LHCN-M2 (cell line): ENCODE measurements at regions not wholly inside any gene's neighbourhood (a gene's known extent, or its start where the extent isn't known, plus 50 kb on each side); places are given as distances from the start of the nearest gene placed in this dataset.

ENCODE experiments used
- DNase-seq: peaks from one replicate; pipeline ENCODE4 v3.0.0-alpha.2; 2012; ENCODE audit warnings: low read depth

DNA sequence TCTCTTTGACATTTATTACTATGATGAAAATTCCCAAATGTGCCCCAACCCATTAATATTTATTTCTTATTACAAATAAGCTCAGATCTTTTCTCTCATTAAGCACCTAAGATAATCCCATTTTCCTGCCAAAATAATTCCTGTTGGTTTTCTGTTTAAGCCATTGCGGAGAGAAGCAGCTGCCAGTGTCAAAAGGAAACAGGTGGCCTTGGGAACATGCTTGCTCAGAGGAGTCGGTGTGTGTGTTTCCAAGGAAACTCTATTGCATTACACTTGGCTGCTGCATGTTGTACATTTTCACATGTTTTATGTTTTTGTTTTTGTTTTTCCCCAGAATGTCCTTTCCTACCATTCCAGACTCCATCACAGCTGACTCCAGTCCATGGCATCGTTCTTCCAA is 56.4 kb downstream of the CD24 start:
- peak; percentile 52 for DNase-seq

DNA sequence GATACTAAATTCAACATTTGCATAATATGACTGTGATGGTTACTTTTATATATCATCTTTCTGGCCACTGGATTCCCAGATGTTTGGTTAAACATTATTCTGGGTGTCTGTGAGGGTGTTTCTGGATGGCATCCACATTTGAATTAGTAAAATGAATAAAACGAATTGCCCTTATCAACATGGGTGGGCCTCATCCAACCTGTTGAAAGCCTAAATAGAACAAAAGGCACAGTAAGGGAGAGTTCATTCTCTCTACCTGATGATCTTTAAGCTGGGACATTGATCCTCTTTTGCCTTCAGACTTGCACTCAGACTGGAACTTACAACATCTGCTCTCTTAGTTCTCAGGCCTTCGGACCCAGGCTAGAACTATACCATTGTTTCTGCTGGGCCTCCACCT is 57.6 kb downstream of the CD24 start:
- no peak for DNase-seq

DNA sequence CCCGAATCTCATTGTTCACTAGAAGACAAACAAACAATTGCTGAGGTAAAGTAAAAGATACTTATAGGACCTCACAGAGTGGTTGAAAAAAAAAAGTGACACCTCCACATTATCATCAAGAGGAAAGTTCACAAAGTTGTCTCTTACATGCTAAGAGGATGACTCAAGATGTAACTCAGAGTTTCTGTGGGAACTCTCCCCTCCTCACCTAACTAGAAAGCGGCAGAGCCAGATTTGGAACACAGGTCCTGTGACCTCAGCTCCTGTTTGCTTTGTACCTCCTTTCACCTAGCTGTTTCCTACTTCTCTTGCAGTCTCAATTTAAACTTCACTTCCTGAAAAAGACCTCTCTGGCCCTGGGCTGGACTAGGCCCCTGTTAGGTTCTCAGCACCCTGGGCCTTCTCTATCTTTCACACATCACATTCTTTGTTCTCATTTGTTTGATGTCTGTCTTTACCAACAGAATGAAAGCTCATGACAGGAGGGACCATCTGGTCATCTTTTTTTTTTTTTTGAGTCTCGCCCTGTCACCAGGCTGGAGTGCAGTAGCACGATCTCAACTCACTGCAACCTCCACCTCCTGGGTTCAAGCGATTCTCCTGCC is 60.8 kb downstream of the CD24 start:
- no peak for DNase-seq

DNA sequence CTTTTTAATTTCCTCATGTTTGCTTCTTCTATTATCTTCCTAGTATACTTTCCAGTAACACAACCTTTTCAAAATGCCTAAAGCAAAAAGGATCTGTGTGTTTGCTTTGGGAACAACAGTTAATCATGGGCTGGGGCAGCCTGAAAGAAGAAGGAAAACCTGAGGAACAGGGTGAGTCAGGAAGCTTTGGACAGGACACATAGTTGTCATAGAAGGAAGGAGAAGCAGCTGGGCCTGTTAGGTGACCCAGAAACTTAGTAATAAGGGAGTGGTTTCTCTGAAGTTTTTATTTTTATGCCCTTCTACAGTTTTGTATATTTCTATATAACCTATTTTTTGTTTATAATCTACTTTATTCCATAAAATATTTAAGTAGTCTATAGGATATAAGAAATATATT is 61.4 kb downstream of the CD24 start:
- no peak for DNase-seq

DNA sequence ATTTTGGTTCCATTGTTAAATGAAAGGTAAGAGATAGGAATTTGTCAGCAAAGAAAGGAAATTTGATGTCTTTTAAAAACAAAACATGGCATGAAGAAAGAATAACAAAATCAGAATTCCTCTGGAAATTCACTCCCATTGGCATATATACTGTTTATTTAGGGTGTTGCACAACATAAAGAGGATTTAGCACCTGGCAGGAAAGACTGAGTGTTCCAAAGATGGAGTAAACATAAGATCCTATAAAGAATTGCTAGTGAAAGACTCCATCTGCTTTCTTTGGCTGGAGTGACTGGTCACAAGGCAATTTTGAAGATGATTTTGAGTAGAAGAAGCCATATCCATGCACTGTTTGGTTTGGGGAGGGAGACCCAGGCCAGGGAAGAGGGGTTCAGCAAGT is 62.4 kb downstream of the CD24 start:
- DNase-seq, result no peak

DNA sequence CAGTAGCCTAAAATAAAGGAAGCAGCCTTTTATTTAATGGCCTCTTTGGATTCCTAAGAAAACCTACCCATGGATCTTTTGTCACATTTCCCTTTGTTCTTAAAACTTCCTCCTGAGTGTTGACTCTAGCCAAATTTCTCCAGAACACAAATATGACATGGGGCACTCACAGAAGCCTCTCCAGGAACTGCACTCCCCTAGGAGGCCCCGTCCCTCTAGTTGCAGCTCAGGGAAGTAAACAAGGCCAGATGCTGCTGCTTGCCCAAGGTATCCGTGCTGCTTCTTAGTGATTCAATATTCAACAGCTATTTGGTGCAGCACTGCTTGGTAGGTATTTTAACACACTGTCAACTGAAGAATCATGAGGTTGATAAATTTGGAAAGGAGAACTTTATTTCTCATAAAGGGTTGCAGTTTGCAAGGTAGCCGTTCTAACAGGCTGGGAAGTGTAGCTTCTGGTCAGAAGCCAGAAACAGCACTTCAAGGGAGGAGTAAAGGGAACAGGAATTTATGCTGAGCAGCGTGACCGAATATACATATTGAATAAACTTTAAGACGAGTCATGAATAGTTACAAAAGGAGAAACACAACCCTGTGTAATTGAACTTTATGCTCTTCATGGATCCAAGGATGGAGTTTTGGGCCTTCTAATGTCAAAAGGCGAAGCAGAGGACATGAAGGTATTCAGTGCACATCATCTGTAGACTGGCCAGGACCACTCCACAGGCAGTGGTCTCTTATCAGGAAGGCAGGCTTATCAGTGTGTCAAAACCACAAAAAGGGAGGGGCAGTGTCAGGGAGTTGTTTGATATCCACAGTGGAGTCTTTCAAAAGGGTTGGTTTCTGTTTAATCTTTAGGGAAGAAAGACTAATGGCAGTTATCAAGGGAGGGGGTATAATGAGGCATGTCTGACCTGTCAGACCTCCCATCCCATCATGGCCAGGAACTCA is 63.3 kb downstream of the CD24 start:
- DNase-seq, result no peak

DNA sequence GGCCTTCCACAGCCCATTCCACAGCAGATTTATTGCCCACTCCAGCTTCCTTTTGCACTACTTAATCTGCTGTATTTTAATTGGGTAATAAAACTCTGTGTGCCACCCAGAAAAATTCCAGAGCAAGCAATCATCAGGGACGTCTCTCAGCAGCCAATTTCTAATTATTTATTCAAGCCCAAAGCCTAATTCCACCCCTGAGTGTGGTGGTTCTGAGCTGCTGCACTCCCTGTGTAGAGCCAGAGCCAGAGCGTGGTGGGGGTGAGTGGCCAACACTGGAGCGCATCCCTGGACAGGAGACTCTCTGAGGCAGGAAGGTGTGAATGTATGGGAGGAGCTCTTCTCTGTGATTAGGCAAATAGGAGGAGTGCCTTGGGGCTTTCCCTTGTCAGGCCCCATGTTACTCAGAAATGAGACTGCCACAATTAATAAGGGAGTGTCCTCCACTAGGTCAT is 66.1 kb downstream of the CD24 start:
- DNase-seq, result no peak

DNA sequence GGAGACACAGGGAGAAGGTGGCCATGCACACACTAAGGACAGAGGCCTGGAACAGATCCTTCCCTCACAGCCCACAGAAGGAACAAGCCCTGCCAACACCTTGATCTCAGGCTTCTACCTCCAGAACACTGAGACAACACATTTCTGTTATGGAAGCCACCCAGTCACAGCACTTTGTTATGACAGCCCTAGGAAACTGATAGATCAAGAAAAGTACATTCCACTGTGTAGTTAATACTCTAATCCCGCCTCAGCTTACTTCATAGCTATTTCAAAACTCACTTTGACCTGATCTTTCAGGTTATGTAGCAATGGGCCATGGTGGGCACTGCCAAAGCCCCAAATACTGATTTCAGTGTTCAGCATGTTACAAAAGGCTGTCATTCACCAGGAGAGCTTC is 66.8 kb downstream of the CD24 start:
- DNase-seq, result no peak

DNA sequence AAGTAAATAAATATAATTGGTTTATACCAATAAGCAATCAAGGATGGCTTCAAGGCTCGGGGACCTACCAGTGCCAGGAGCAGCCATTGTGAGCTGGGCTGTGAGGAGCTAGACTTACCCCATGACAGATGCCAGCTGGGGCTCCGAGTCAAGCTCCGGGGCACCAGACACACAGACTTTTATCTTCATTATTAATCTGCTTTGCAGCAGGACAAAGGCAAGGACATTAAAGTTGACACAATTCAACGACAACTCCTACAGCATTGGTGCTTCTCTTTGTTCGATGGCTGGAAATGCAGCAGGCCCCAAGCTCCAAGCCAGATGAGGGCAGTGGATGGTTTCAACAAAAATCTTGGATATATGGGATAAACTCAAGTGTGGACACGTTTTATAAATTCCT is 68.3 kb downstream of the CD24 start:
- DNase-seq, result no peak

DNA sequence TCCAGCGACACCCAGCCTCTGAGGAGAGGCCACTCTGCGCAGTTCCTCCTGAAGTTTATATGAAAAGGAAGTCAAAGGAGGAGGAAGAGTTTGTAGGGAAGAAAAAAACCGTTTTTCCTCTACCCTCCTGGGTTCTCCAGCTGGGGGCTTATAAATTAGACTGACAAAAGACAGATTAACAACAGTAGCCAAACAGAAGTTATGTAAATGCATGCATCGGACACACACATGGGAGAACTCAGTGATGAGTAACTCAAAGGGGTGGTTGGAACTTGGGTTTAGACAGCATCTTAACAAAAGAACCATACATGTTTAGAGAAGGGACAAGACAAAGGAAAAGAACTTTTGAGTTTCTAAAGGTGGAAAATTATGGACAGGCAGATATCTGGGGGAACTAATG is 71.2 kb downstream of the CD24 start:
- no peak for DNase-seq

DNA sequence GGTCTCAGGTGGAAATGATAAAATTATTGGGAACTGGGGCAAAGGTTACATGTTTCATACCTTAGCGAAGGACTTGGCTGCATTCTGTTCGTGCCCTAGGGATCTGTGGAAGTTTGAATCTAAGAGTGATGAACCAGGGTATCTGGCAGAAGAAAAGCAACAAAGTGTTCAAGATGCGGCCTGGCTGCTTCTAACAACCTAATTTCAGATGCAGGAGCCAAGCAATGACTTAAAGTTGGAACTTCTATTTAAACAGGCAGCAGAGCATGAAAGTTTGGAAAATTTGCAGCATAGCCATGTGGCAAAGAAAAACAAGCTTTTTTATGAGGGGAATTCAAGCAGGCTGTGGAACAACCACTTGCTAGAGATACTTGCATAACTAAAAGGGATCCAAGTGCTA is 73.5 kb downstream of the CD24 start:
- DNase-seq, result no peak

DNA sequence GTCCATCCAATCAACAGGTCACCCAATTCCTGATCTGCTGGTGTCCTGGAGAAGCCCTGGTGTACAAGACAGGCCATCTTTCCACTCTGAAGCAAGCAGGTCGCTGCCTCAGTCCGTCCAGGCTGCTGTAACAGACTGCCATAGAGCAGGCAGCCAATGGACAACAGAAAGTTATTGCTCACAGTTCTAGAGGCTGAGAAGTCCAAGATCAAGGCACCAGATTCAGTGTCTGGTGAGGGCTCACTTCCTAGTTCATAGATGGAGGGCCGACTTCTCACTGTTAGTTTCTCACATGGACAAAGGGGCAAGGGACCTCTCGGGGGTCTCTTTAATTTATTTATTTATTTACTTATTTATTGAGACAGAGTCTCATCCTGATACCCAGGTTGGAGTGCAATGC is 74.8 kb downstream of the CD24 start:
- DNase-seq, result no peak

DNA sequence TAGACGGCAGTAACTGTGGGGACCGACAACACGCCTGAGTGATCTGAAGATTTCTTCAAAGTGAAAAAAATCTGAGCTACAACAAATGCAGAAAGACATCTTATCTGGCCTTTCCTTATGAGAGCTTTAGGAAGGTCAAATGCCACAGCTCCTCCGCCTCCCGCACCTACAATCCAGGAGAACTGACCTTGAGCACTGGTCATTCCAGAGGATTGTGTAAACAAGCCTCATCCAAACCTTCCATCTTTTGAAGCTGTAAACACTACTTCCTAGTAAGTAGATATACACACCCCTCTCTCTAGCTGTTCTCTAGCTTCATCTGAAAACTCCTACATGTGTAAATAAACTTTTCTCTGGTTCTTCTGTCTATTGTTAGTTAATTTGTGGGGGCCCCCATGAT is 76.9 kb downstream of the CD24 start:
- no peak for DNase-seq

DNA sequence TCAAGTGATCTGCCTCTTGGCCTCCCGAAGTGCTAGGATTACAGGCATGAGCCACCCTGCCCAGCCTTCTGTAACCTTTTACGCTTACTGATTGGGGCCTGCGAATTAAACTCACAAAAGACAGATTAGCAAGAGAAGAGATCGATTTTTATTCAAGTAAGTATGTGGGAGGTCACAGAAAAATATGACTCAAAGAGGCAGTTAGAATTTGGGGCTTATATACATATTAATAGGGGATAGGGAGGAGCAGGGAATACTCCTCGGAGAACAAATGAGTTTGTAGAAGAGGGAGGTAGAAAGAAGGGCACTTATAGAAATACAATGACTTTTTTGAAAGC is 78.9 kb downstream of the CD24 start:
- DNase-seq, result no peak

DNA sequence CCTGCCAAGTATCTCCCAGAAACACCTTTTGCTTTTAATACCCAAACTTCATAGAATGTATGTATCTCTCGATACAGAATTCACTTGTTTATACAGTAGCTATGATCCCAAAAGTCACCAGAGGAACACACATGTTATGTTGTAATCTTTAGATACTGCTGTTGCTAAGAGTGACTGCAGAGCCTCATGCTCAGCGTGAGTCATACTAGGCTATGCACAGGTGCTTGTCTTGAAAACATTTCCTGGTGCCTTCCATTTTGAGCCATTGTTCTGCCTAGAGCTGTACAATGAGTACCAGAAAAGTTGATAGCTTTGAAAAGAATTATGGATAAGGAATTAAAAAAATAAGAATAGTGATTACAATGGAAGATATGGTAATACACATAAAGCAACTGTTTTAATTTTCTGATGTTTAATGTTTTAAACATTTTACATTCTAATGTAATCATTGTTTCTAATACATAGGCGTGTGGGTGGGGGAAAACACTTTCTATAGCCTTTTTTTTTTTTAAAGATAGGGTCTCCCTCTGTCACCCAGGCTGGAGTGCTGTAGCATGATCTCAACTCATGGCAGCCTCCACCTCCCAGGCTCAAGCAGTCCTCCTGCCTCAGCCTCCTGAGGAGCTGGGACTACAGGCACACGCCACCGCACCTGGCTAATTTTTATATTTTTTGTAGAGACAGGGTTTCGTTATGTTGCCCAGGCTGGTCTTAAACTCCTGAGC is 79.4 kb downstream of the CD24 start:
- peak; percentile 60 for DNase-seq

DNA sequence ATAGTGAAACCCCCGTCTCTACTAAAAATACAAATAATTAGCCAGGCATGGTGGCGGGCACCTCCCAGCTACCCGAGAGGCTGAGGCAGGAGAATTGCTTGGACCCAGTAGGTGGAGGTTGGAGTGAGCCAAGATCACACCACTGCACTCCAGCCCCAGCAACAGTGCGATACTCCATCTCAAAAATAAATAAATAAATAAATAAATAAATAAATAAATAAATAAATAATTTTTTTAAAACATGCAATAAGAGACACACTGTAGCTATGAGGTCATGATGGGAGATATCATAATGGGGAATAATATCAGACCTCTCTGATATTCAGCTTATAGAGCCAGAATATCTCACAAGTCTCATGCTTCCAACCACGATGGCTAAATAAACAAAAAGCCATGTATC is 82.3 kb downstream of the CD24 start:
- DNase-seq, result no peak

DNA sequence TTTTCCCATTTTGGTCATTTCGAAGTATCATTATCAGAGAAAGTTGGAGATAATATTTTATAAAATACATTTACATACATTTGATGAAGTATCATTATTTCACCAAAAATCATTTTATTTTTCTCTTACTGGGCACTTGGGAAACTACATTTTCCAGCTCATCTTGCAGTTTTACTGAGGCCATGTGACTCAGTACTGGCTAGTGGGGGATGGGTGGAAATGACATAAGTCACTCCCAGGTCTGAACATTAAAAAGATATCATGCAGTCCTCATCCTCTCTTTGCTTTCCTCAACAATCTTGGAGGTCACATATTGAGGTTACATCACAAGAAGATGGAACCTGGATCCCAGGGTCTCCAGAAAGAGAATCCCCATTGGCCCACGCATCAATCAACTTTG is 84.1 kb downstream of the CD24 start:
- DNase-seq, result no peak

DNA sequence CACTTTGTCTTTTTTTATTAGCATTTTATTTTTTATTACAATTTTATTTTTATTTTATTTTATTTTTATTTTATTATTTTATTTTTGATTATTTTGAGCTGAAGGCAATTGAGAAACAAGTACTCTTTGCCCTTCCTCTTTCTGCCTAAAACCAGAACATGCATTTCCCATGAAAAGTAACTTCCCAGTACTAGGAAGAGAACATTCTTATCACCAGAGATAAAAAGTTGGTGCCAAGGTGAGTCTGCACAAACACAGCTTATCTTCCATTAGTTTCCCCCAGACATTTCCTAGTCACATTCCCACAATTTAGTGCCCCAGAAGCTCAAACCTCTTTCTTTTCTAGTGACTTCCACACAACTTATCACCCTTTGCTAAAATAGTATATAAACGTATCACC is 84.8 kb downstream of the CD24 start:
- no peak for DNase-seq

DNA sequence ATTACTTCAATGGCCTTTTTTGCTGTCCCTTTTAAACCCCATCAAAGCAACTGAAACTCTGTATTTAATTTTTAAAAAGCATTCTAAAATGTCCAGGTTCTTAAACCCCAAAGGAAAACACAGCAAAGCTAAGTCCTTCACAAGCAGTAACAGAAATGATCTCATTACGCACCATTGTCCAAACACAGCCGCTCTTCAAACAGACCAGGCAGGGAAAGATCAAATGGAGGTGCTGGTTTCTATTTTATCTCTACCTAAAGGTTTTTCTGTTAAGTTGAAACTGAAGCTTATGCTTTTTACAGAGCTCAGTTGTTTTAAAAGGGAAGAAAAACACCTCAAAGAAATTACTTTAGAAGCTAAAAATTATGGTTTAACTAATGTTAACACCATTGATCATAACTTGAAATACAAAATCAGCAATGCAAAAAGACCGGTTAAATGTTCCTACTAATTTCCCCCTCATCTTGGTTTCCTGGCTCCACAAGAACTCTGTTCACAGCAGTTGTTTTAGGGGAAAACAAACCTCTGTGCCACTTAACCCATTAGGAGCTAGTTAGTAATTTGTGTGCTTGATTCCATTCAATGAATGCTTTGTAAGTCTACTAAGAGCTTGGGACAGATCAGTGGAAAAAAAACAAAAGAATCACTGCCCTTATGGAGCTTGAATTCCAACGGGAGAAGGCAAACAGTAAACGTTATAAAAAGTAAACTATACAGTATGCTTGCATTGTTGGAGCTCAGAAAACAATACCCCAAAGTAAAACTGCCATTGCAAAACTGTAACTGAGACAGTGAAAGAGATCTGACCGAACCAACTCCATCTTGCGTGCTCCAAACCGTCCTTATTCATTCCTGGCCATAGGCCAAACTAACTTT is 87.4 kb downstream of the CD24 start:
- DNase-seq, result no peak

DNA sequence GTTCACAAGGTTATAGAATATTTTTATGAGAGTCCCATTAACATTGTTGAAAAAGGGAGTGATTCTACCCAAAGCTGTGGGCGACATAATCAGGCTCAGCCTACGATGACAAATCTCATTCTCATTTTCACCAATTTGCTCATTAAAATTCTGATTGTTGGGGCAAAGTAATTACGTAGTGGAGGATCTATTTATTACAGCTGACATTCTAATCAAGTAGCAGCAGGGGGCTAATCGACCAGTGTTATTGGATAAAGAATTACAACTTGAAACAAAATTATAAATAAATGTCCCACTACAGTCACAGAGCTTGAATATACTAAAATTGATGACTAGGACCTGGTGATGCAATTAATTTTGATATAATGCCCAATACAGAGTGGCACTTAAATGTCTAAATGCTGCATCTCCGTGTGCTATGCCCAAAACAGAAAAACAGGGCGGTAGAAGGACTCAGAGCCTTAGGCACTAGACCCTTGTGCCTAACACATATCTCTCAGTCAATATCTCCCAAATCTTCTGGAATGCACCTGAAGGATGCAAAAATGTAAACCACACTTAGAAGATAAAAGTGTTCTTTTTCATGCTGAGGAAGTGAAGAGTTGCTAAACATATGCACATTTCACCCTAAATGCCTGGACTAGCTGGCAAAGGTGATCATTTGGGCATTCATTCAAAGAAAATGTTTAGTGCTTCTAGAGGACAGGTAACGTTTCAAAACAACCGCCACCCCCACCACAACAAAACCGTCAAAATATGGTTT is 88.3 kb downstream of the CD24 start:
- no peak for DNase-seq

DNA sequence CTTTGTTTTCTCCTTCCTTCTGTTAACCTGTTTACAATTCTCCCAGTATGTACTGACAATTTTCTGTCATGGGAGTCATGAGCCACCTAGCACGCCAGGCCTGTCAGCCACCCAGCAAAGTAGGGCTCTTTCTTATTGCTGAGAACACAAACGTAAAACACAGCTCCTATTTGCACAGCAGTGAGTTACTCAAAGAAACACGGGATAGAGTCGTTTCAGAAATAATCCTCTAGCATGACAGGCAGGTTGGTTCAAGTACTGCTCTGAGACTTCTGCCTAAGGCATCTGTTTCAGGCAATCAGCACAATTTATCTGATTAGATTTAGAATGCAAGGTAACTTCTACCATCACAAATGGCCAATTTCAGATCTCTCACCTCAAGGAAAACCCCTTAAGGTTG is 88.8 kb downstream of the CD24 start:
- DNase-seq, result no peak
